SKM-1 (cell line): ENCODE measurements at regions not wholly inside any gene's neighbourhood (a gene's known extent, or its start where the extent isn't known, plus 50 kb on each side); places are given as distances from the start of the nearest gene placed in this dataset.
"Not testable (repeated sequence)": the region's sequence is repeated elsewhere in the genome, so short reads cannot be mapped to it uniquely, and the experiment has no call there.

Experiments used
- DNase-seq: peaks from one replicate; lab custom pipeline; 2025; ENCODE audit not compliant: unreplicated experiment; lab: John Stamatoyannopoulos, UW

DNA sequence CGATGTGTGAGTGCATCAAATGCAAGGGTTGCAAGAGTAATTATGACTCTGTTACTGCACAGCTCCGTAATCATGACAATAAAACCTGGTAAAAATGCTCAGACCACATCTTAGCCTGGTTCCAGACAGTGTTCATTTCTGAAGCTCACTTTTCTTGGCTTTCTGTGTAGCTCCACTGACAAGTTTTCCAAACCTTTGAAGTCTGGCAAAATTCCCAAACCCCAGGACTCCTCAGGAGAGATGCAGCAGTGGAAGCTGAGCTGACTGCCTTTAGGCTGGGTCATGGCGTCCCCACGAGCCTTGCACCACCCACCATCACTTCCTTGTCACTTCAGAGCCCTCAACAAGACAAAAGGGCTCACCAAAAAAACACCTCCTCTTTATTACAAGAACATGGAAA is 131.6 kb upstream of the TAS2R1 start:
- no peak for DNase-seq

DNA sequence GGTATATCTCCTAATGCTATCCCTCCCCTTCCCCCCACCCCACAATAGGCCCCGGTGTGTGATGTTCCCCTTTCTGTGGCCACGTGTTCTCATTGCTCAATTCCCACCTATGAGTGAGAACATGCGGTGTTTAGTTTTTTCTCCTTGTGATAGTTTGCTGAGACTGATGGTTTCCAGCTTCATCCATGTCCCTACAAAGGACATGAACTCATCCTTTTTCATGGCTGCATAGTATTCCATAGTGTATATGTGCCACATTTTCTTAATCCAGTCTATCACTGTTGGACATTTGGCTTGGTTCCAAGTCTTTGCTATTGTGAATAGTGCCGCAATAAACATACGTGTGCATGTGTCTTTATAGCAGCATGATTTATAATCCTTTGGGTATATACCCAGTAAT is 122.5 kb upstream of the TAS2R1 start:
- not testable (repeated sequence) for DNase-seq

DNA sequence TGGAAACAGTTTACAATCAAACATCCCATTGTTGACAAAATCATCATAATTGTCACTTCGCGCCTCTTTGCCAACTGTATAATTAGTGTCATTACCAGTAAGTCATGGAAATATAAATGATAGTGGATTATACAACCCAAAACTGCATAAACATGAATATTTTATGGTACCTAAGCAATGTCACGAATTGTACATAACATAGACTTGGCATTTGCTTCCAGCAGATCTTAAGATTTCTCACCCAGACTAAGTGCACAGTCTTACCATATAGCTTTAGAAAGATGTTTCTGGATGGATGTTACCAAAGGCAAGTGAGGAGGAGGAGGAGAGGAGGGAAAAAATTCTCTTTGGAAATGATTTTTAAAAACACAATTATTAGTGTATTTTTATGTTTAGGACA is 113.4 kb upstream of the TAS2R1 start:
- no peak for DNase-seq

DNA sequence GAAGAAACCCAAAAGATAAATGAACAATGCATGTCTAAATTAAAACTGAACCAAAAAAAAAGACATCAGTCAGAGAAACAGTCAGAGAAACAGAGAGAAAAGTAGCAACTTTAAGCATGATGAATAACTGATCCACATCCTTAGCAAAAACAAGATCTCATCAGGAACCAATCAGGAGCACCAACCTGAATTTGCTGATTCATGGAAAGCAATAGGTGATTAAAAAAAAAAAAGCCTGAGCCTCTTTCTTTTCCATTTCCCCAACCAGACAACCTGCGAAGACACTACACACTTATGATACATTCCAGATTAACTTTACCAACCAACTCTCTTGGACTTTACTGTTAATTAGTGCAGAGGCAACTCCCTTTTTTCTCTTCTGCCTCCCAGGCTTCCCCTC is 112.7 kb upstream of the TAS2R1 start:
- no peak for DNase-seq

DNA sequence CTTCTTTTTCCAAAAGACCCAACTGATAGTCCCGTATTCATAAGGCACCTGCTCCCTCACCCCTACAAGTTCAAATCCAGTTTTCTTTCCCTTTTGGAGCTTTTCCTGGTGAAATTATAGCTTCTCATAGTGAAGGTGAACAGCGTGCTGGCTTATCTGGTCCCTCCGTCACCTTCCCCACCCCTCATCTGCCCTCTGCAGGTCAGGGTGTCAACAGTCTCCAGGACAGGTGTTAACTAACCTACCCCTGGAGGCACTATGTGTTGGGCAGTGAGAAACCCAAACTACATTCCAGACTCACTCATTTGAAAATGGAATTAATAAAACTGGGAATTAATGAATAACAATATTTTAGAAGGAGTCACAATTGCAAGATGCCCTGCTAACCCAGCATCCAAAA is 109.0 kb upstream of the TAS2R1 start:
- no peak for DNase-seq

DNA sequence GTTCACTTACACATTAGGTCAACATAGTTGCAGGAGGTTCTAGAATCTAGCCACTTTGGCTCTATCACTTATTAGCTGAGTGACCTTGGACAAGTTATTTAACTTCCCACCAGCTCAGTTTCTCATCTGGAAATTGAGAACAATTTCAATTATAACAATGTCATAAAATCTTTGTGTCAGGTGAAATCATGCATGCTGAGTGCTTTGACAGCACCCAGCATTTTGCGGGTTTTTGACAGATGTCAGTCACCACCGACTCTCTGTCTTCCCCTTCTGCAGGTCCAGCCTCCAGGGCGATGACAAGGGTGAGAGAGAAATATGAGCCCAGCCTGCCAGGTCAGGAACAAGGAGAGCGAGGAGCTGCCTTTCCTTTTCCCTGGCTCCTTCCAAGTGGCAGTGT is 107.1 kb upstream of the TAS2R1 start:
- DNase-seq = no peak

DNA sequence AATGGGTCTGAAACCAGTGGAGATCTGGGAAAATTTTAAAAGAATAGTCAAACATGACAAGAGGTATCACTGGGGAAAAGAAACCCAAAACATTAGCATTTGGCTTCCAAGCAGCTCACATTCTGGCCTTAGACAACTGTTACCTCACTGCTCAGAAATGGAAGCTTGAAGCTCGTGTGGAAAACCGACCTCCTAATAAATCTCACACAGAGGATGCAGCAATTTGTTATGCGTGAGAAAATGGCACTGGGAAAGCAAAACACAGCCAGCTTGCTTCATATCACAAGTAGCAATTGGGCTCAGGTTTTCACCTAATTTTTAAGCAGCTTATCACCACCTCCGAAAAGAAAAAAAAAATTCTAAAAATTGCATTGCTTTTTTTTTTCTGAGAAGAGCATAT is 103.3 kb upstream of the TAS2R1 start:
- DNase-seq = no peak

DNA sequence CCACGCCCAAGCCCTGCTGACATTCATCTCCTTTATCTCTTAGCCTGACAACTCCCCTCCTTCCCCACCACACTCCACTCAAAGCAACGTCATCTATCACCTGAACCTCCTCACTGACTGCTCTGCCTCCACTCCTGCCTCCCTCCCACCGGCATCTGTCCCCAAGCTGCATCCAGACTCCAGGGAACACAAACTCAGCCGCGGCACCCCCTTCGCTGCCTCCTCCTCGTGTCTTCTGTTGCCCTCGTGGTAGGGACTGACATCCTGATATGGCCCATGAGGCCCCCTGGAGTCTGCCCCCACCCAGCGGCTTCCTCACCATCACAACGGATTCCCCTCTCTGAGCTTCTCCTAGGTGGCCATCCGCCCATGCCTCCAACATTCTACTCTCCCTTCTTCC is 101.0 kb upstream of the TAS2R1 start:
- no peak for DNase-seq

DNA sequence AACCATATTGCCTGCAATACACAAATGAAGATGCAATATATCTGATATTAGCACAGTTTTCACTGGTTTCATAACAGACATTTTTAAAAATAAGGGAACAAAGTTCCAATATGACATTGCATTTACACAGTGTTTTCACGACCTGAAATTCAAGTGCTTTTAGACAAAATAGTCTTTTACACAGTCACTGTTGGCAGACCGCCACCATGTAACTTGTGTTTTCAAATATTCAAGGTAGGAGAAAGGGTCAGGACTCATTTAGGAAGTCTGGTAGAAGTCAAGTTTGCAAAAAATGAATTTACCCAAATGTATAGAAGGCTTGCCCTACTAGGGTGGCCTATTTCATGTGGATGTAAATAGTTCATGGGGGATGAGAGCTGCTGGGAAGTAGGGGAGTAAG is 98.1 kb upstream of the TAS2R1 start:
- no peak for DNase-seq

DNA sequence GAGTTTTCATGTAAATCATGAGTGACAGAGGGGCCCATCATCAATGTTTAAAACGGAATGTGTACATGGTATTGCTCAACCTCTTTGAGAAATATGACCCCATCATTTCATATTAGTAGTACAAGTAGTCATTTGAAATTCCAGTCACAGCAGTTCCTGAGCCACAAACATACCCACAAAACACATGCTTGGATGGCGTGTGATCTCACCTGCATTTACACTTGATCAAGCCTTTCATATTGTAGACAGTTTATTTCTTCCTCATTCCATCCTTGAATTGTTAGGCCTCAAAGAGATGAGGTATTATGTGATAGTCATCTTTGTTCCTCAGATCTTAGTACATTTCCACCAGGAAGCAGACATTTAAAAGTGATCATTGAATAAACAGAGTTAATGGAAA is 96.8 kb upstream of the TAS2R1 start:
- no peak for DNase-seq

DNA sequence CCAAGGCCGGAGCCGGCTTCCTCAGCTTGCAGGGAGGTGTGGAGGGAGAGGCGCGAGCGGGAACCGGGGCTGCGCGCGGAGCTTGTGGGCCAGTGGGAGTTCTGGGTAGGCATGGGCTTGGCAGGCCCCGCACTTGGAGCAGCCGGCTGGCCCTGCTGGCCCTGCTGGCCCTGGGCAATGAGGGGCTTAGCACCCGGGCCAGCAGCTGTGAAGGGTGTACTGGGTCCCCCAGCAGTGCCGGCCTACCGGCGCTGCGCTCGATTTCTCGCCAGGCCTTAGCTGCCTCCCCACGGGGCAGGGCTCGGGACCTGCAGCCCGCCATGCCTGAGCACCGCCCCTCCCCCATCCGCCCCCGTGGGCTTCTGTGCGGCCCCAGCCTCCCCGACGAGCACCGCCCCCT is 95.1 kb upstream of the TAS2R1 start:
- not testable (repeated sequence) for DNase-seq

DNA sequence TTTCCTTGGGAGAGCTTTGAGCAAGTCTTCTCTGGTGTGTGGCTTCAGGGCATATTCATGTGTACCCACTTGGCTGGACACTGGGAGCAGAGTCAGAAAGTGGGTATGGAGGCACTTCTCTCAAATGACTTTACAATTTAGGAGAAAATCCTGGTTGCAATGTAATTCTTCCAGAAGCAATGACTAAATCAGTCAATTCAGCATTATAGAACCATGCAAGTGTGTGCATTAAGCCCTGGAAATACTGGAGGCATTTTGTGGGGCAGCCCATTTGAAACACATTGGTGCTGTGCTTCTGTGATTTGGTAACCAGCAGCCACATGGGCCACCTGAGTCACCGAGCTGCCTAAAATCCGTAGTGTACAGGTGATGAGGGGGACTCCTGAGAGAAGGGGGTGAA is 94.6 kb upstream of the TAS2R1 start:
- no peak for DNase-seq

DNA sequence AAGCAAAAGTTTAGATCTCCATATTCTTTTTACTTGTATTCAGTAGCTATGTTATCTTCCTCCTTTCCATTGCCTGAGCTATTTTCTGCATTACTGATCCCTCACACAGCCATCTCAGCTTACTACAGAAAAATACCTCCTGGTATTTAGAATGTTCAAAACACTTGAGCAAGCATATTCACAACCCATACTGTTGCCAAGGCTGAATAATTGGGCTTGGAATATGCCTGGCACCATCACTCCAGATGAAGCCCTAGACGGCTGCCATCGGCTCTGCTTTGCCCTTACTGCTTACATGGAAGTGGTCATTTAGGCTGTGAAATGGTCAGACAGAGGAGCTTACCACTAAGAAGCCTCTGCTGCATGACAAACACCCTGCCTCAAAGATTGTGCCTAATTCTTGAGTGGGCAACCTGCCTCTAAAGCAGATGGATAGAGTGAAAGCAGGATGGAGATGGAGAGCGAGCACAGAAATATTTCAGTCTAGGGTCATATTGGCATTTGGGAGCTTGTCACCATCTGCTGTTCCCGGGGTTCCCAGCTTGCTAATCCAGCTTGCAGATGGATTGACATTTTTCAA is 92.5 kb upstream of the TAS2R1 start:
- DNase-seq = no peak

DNA sequence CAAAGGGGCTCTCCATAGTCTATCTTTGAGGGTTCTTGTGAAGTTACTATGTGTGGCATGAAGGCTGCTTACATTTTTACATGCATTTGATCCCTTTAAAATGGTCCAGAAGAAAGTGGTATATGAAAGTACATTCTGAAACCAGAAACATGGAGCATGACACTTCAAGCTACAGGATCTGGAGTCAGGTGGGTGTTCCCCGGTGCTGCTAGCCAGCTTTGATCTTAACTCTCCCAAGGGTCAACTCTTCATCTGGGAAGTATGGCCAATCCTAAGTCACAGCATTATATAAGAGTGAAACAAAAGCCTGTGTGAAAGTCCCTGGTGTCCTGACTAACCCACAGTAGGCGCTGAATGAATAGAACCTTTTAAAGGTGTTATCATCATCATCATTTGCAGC is 91.0 kb upstream of the TAS2R1 start:
- no peak for DNase-seq

DNA sequence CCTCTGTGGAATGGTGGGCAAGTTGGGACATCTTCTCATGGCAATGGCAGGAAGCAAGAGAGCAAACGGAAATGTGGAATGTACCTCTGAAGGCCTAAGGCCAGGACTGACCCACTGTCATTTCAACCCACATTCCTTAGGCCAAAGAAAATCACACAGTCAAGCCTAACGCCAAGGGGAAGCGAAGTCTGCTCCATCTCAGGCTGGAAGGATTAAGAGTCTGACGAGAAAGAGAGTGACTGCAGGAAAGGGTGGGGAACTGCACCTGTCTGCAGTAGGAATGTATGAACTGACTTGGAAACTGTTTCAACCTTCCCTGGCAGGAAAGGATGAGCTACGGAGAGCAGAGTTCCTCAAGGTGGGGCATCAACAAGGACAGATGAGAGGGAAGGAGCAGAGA is 90.2 kb upstream of the TAS2R1 start:
- DNase-seq = no peak

DNA sequence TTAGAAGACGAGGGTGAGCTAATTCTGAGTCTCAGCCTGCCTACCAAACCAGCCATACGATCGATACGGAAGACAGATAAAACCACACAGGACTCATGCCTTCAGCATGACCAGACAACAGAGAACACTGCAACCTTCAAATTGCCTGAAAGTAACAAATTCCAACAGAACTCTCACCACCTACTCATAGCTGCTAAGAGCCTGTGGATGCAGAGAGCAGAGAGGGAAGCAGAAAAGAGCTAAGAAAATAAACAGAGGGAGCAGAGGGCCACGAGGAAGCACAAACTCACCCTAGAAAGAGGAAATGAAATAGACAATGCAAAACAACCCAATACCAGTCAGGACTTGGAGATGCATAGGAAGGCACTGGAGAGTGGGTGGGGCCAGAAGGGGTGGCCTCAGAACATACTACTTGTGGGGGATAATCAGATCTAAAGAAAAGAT is 86.7 kb upstream of the TAS2R1 start:
- no peak for DNase-seq

DNA sequence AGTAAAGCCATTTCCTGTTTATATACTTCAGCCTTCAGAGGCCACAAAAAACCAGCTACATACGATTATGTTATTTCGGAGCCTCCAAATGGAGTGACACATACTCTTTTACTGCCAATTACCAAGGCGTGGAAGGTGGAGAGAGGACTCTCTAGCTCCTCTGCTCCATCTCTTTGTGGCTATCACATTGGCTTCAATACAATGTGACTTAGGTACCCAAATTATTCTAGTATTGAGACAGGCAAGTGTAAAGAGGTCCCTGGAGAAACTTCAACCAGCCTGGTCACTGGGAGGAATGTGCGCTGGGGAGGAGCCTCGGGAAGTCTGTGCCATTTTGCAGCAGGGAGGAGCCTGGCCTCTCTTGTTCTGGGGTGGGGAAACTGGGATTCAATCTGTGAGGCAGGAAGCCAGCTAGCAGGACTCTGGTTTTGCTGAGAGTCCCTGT is 85.8 kb upstream of the TAS2R1 start:
- DNase-seq = no peak

DNA sequence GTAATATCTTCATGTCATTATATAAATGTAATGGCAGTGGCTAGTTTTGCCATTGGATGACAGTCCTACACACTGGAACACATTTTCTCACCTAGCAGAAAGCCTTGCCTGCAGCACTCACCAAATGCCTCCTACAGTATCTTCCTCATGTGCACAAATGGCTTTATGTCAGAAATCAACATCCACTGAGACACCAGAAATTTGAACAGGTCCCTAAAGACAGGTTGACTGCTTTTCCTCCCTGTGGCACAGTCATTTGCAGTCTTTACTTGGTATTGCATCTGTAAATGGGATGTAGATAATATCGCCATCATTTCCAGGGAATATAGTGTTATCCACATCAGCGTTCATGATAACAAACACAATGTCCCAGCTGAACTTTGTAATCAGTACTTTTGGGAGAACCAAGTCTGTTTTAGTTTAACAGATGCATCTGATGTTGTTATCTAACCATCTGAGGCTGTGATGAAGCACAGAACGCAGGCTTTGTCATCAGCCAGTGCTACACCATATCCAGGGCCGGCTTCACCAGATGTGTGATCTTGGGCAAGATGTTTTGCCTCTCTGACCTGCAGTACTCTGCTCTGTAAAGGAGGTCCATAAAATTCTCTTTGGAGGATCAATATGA is 83.9 kb upstream of the TAS2R1 start:
- DNase-seq = no peak

DNA sequence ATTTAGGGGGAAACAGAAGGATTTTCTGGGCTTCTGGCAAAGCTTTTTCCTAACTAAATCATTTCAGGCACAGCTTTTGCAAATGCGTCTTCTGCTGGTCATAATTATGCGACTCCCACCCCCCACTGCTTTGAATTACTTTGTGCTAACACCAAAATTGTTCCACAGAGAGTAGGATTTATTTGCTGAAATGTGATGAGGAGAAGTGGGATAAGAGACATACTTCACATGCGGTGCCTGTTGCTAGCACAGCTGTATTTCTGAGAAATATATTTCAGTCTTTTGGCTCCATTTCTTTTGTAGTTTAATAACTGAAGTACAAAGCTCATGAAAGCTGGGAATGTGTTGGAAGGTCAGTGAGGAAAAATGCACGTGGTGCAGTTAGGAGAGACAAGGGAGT is 83.2 kb upstream of the TAS2R1 start:
- DNase-seq = no peak

DNA sequence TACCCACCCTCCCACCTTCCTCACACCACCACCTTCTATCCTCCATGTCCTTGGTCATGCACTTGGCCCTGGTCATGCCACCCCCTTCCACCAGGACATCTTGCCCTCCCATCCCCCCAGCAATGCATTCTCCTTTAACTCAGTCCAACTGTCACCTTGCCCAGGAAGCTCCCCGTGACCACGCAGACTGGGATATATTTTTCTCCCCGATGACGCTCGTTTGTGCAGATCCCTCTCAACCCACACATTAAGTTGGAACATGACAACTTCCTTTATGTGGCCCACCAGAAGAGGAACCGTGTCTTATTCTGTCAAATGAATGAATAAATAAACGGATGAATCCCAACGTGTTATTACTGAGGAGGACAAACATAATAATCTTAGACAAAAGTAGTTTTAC is 82.8 kb upstream of the TAS2R1 start:
- DNase-seq = no peak

DNA sequence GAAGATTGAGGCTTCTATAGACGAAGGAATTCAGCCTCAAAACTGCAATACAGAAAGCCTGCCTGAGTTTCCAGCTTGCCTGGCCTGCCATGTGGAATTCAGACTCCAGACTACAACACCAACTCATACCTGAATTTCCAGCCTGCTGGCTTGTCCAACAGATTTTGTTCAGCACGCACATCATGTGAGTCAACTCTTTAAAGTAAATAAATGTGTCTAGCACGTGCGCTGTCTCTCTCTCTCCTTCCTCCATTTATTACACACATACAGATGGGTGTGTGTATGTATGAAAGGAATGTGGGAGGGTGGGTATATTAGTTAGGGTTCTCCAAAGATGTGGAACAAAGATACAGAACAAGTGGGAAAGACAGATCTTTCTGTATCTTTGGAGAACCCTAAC is 82.4 kb upstream of the TAS2R1 start:
- DNase-seq = no peak

DNA sequence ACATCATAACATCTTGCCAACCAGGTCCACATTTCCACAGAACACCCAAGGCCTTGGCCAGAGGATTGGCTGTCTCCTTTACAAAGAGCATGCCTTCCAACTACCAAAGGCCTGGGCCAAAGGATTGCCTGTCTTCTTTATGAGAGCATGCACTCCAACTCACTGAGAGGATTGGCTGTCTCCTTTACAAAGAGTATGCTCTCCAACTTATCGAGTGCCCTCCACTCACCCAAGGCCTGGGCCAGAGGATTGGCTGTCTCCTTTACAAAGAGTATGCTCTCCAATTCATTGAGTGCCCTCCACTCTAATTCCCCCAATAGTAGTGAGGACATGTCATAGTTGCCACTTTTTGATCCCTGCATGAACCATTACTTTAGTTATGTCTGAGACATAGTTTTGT is 79.9 kb upstream of the TAS2R1 start:
- DNase-seq = no peak

DNA sequence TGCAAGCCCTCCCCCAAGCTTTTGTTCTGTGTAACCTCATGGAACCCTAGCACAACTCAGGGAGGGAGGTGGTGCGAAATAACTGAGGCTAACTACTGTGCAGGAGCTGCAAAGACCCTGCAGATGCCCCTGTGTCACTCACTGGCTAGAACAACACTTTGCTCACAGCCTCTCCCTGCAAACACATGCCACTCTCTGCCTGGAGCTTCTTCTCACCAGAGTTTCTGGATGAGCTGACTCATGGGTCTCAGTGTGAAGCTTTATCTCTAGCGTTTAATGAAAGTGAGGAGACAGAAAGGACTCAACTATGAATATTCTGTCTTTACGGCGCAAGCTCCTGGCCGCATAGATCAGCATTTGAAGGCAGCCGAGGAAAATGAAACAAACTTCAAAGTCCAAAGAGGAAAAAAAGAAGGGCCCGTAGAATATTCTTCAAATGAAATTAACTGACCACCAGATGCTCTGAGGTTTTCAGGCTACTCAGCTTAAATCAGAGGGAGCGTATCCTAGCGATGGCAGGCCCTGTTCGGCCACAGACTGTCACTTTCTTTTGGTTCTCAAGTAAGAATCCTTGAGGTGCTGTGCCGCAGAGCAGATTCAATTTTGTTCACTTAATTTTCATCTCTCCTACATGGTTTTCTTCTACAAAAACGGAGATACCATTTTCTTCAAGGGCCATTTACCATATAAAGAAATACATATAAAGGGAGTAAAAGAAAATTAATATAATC is 77.7 kb upstream of the TAS2R1 start:
- no peak for DNase-seq
